A673 (cell line): ENCODE measurements at regions not wholly inside any gene's neighbourhood (a gene's known extent, or its start where the extent isn't known, plus 50 kb on each side); places are given as distances from the start of the nearest gene placed in this dataset.

Source experiments
- EZH2 ChIP-seq: fragments of 200-600 bp; sonication (generic); IDR thresholded peaks from 2 replicates; pipeline ENCODE4 v1.6.1; 2017; ENCODE audit warnings: borderline replicate concordance, low read depth, mild to moderate bottlenecking, mixed read lengths, antibody characterized with exemption, low read length; ENCODE audit not compliant: poor library complexity, severe bottlenecking
- TF ChIP-seq, protein P1 (sequence below): fragments of 300-800, 200-600 bp; sonication (generic); conservative IDR thresholded peaks from 2 replicates; pipeline ENCODE4 v1.5.1; 2017; ENCODE audit warnings: low read depth, mild to moderate bottlenecking, antibody characterized with exemption, low read length, moderate library complexity, mixed read lengths

DNA sequence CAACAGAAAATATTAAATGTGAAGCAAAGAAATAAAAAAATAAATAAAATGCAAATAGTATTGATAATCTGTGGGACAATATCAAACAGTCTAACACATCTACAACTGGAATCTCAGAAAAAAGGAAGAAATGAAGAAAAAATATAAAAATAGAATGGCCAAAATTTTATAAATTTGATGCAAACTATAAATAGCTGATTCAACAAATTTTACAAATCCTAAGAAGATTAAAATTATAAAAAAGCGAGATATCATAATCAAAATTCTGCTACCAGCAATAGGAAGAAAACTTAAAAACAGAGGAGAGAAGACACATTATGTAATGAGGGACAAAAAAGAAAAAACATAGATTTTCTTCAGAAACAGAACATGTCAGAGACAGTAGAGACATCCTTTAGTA is 129.2 kb upstream of the IRX1 start:
- TF ChIP-seq, protein P1, sequence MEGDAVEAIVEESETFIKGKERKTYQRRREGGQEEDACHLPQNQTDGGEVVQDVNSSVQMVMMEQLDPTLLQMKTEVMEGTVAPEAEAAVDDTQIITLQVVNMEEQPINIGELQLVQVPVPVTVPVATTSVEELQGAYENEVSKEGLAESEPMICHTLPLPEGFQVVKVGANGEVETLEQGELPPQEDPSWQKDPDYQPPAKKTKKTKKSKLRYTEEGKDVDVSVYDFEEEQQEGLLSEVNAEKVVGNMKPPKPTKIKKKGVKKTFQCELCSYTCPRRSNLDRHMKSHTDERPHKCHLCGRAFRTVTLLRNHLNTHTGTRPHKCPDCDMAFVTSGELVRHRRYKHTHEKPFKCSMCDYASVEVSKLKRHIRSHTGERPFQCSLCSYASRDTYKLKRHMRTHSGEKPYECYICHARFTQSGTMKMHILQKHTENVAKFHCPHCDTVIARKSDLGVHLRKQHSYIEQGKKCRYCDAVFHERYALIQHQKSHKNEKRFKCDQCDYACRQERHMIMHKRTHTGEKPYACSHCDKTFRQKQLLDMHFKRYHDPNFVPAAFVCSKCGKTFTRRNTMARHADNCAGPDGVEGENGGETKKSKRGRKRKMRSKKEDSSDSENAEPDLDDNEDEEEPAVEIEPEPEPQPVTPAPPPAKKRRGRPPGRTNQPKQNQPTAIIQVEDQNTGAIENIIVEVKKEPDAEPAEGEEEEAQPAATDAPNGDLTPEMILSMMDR = no peak
- no peak for TF ChIP-seq EZH2
